ENCODE measurements at regions not wholly inside any gene's neighbourhood (a gene's known extent, or its start where the extent isn't known, plus 50 kb on each side); places are given as distances from the start of the nearest gene placed in this dataset.

GRCh38 chr4:77372375-77372774 lies 215.4 kb downstream of the CCNG2 start:
- TF ChIP-seq, protein P1, sequence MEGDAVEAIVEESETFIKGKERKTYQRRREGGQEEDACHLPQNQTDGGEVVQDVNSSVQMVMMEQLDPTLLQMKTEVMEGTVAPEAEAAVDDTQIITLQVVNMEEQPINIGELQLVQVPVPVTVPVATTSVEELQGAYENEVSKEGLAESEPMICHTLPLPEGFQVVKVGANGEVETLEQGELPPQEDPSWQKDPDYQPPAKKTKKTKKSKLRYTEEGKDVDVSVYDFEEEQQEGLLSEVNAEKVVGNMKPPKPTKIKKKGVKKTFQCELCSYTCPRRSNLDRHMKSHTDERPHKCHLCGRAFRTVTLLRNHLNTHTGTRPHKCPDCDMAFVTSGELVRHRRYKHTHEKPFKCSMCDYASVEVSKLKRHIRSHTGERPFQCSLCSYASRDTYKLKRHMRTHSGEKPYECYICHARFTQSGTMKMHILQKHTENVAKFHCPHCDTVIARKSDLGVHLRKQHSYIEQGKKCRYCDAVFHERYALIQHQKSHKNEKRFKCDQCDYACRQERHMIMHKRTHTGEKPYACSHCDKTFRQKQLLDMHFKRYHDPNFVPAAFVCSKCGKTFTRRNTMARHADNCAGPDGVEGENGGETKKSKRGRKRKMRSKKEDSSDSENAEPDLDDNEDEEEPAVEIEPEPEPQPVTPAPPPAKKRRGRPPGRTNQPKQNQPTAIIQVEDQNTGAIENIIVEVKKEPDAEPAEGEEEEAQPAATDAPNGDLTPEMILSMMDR (IDR thresholded peaks at IDR 0.05), result no peak
- TF ChIP-seq POLR2AphosphoS5 (IDR thresholded peaks at IDR 0.05; ENCODE audit: low read depth, low read length), result no peak

All from Panc1 (cell line).